ENCODE measurements at regions not wholly inside any gene's neighbourhood (a gene's known extent, or its start where the extent isn't known, plus 50 kb on each side); places are given as distances from the start of the nearest gene placed in this dataset.

DNA sequence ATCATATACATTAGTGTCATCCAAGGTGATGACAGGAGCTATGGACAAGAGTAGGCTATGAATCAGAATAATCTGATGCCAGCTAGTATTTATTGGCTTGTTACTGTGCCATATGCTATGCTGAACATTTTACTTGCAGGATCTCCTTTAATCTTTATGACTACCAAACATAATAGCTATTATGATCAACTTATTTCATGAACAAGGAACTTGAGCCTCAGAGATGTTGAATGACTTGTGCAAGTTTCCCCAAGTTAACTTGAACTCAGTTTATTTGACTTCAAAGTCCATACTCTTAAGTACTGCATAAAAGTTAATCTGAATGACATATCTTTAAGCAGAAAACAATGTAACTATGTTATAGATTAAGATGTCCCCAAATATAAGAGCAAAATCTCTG is 178.8 kb upstream of the ARHGAP20 start:
- TF ChIP-seq EZH2phosphoT487 (IDR thresholded peaks at IDR 0.05) (no peak), EZH2 (IDR thresholded peaks at IDR 0.05) (no peak)
